ENCODE measurements at regions not wholly inside any gene's neighbourhood (a gene's known extent, or its start where the extent isn't known, plus 50 kb on each side); places are given as distances from the start of the nearest gene placed in this dataset.

DNA sequence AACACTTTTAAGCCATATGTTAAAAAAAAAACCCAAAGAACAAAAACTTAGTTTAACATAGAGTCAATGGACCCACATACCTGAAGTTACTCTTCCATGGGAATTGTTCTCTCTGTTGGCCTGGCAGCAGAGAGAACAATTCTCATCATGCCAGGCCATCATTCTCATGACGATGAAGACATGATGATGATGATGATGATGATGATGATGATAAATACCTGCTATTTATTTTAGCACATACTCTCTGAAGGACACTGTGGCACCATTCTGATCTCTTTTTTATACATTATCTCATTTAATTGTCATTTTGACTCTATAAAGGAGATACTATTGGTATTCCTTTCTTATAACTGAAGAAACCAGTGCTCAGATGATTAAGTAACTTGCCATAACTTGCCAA lies 366.9 kb downstream of the MFSD1 start:
- H3K4me3 ChIP-seq, result no peak overlapping the region
- TF ChIP-seq, protein P1, sequence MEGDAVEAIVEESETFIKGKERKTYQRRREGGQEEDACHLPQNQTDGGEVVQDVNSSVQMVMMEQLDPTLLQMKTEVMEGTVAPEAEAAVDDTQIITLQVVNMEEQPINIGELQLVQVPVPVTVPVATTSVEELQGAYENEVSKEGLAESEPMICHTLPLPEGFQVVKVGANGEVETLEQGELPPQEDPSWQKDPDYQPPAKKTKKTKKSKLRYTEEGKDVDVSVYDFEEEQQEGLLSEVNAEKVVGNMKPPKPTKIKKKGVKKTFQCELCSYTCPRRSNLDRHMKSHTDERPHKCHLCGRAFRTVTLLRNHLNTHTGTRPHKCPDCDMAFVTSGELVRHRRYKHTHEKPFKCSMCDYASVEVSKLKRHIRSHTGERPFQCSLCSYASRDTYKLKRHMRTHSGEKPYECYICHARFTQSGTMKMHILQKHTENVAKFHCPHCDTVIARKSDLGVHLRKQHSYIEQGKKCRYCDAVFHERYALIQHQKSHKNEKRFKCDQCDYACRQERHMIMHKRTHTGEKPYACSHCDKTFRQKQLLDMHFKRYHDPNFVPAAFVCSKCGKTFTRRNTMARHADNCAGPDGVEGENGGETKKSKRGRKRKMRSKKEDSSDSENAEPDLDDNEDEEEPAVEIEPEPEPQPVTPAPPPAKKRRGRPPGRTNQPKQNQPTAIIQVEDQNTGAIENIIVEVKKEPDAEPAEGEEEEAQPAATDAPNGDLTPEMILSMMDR (IDR thresholded peaks at IDR 0.05), result no peak
- no peak overlapping the region for H3K27ac ChIP-seq
- DNase-seq (ENCODE audit: low spot score), result no peak

- Histone ChIP-seq H3K4me3 (no peak overlapping the region), H3K27ac (no peak overlapping the region)
- no peak for DNase-seq (ENCODE audit: low spot score)
- TF ChIP-seq, protein P1 (IDR thresholded peaks at IDR 0.05), result no peak
These were observed 368.0 kb downstream of the MFSD1 start for GRCh38 chr3:159169828-159170227.

DNA sequence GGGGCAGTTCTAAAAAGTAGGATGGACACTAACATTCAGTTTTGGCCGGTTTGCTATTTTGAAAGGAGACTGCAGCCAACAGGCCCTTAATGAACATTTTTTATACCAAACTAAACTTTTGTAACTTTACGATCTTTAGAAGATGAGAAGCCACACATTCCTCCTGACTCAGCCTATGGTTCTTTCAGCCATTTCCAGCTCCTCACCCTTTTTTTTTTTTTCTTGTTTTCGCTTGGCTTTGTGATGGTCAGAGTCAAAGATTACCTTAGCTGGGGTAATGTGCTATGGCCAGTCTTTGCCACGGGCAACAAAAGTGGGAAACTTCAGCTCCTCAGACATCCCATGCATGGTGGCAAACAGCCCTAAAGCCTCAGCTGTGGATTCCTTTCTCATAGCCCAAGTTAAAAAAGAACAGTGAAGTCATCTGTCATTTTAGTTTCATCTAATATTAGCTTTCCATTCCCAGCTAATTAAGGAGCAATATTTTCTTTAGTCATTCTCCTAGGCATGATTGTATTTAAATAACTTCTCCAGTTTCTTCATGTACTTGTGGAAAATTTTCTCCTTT lies 368.7 kb downstream of the MFSD1 start:
- no peak for DNase-seq (ENCODE audit: low spot score)
- no peak overlapping the region for H3K4me3 ChIP-seq
- TF ChIP-seq, protein P1 (IDR thresholded peaks at IDR 0.05), result no peak
- no peak overlapping the region for H3K27ac ChIP-seq

- no peak overlapping the region for H3K27ac ChIP-seq
- no peak overlapping the region for H3K4me3 ChIP-seq
- no peak for DNase-seq (ENCODE audit: low spot score)
- TF ChIP-seq, protein P1 (IDR thresholded peaks at IDR 0.05), result no peak
These were observed 369.5 kb downstream of the MFSD1 start for GRCh38 chr3:159171333-159171732.

DNA sequence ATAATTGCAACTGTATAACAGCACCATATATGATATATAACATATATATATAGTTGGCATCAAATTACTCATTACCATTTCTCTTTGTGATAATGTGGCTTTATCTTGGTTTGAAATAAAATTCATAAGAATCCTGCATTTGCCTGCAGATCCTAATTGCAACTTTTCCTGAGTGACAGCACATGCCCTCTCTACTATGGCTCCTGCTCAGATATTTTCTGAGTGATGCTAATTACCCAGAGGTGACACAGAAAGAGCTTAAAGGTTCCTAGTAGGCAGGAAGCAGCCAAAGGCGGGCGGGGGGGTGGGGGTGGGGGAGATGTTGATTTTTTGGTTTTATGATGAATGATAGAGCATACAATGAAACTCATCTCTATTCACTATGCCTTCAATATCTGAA lies 370.6 kb downstream of the MFSD1 start:
- Histone ChIP-seq H3K4me3 (no peak overlapping the region), H3K27ac (no peak overlapping the region)
- TF ChIP-seq, protein P1 (IDR thresholded peaks at IDR 0.05), result no peak
- no peak for DNase-seq (ENCODE audit: low spot score)

GRCh38 chr3:159174715-159175692 lies 373.1 kb downstream of the MFSD1 start:
- no peak for DNase-seq (ENCODE audit: low spot score)
- TF ChIP-seq, protein P1 (IDR thresholded peaks at IDR 0.05), result no peak
- Histone ChIP-seq H3K27ac (no peak overlapping the region), H3K4me3 (no peak overlapping the region)

Measured in coronary artery (tissue), 2 donors.